HT1080 (cell line): ENCODE measurements at regions not wholly inside any gene's neighbourhood (a gene's known extent, or its start where the extent isn't known, plus 50 kb on each side); places are given as distances from the start of the nearest gene placed in this dataset.

Experiments used
- DNase-seq: peaks from one replicate; pipeline ENCODE4 v3.0.0-alpha.2; 2015; ENCODE audit warnings: low read depth

GRCh38 chr20:37643400-37643799, 50.4 kb upstream of the CTNNBL1 start:
- no peak for DNase-seq

- DNase-seq = no peak
Measured at GRCh38 chr20:37642246-37642645, 51.6 kb upstream of the CTNNBL1 start.

GRCh38 chr20:37640600-37641561, 52.9 kb upstream of the CTNNBL1 start:
- DNase-seq = peak; percentile 34

GRCh38 chr20:37638527-37638926, 55.3 kb upstream of the CTNNBL1 start:
- DNase-seq = no peak

- DNase-seq = no peak
Measured at GRCh38 chr20:37636977-37637376, 56.9 kb upstream of the CTNNBL1 start.

GRCh38 chr20:37636212-37636975, 57.4 kb upstream of the CTNNBL1 start:
- no peak for DNase-seq

GRCh38 chr20:37630993-37631392, 62.8 kb upstream of the CTNNBL1 start:
- no peak for DNase-seq

GRCh38 chr20:37630166-37630565, 63.7 kb upstream of the CTNNBL1 start:
- DNase-seq = no peak

- DNase-seq = no peak
Measured at GRCh38 chr20:37627767-37628130, 66.1 kb upstream of the CTNNBL1 start.

GRCh38 chr20:37627060-37627766, 66.6 kb upstream of the CTNNBL1 start:
- peak; percentile 43 for DNase-seq

GRCh38 chr20:37624963-37625362, 68.9 kb upstream of the CTNNBL1 start:
- DNase-seq = no peak

GRCh38 chr20:37622728-37623127, 71.1 kb upstream of the CTNNBL1 start:
- no peak for DNase-seq

- no peak for DNase-seq
Measured at GRCh38 chr20:37619496-37619895, 74.3 kb upstream of the CTNNBL1 start.

- DNase-seq = no peak
Measured at GRCh38 chr20:37616110-37616425, 77.8 kb upstream of the CTNNBL1 start.

GRCh38 chr20:37615340-37616109, 78.3 kb upstream of the CTNNBL1 start:
- peak; percentile 16 for DNase-seq

GRCh38 chr20:37611852-37612251, 82.0 kb upstream of the CTNNBL1 start:
- DNase-seq = no peak

- no peak for DNase-seq
Measured at GRCh38 chr20:37611346-37611745, 82.5 kb upstream of the CTNNBL1 start.

GRCh38 chr20:37610203-37610798, 82.6 kb upstream of the BLCAP start:
- DNase-seq = no peak

GRCh38 chr20:37602634-37603033, 75.0 kb upstream of the BLCAP start:
- DNase-seq = no peak

- DNase-seq = no peak
Measured at GRCh38 chr20:37600486-37600885, 72.8 kb upstream of the BLCAP start.
